Suppressor macrophage (primary cell): ENCODE measurements at regions not wholly inside any gene's neighbourhood (a gene's known extent, or its start where the extent isn't known, plus 50 kb on each side); places are given as distances from the start of the nearest gene placed in this dataset.

ENCODE experiments used
- DNase-seq, 4 experiments: peaks; one replicate each; pipeline ENCODE4 v3.0.0-alpha.2; 2020 to 2022

DNA sequence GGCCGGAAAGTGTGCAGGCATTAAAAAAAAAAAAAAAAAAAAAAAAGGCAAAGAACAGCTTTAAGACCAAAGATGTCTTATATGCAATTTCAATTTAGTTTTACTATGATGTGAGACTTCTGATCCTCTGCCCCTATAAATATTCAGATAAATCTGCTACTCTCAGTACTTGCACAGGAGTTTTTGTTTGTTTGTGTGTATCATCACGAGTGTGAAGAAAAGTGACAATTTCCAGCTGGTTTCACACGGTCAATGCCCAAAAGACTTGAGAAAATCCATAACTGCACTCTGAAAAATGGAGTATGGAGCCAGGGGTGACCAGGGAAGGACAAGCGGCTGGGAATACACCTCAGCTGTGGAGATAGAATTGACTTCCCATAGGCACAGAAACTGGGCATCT lies 757.7 kb downstream of the C6orf118 start:
- no peak for DNase-seq

DNA sequence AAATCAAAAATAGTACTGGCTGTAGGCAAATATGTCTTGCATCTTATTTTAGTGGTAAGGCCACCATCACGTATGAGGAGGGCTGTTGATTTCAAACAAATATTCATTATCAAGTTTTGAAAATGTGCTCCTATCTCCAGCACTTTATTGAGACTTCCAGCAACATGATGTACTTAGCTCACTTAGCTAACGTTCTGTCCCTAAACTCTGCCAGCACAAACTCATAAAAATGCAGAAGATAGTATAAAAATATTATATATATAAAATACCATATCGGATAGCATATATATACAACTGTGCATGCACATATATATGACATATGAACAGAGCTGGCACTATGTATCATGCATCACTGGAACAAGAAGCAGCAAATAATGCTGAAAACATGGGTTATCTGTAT lies 762.3 kb downstream of the C6orf118 start:
- DNase-seq = no peak

DNA sequence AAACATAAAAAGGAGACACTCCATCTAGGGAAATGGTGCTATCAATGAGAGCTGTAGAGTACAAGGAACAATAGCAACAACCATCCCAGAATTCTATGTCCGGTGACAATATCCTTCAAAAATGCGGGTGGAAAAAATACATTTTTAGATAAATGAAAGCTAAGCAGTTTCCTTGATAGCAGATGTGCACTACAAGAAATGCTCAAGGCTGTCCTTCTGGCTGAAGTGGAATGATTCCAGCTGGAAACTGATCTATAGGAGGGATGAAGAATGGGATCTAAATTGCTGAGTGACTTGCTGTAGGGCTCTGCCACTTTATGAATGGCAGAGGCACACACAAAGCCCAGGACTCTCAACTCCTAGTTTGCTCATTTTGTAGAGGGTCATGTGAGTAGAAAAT lies 763.1 kb downstream of the C6orf118 start:
- DNase-seq = no peak

DNA sequence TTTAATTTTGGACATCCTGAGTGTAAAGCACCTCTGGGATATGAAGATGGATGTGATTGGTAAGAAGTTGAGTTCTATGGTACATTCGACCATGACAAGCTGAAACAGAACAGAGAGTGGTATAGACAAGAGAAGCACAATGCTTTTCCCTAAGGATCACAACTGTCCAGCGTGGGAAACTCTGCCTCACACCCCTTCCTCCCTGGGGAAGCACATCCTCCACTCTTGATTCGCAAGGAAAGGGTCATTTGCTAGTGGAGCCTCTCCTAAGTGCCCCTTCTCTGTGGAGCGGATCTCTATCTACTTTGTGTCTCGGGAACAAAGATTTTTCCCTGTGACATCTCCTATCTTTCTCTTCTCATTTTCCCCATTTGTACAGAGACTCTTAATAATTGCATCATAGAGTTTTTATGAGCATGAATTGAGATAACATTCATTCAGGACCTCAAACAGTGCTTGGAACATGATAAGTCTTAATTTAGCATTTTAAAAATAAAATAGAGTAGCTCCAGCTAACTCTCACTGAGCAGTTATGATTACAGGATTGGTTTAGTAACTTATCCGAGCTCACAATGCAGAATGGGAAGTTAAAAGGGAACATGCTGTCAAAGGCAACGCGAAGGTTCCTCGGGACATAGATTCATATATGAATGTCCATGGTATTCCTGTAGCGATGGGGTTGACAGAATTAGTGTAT lies 775.2 kb downstream of the C6orf118 start:
- DNase-seq = no peak

DNA sequence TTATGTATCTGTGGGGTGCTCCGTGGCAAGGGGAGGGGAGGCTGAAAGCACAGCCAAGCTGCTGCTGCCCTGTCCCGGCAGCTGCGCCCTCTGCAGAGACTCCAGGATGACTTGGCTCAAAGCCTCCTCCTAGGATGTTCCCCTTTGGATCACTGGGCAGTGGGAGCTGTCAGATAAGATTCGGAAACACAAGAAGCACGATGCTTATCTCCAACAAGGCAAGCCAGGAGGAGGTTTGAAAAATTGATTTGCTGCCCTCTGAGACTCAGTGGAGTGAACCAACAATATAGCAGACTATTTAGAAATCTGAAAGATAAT lies 776.4 kb downstream of the C6orf118 start:
- no peak for DNase-seq

DNA sequence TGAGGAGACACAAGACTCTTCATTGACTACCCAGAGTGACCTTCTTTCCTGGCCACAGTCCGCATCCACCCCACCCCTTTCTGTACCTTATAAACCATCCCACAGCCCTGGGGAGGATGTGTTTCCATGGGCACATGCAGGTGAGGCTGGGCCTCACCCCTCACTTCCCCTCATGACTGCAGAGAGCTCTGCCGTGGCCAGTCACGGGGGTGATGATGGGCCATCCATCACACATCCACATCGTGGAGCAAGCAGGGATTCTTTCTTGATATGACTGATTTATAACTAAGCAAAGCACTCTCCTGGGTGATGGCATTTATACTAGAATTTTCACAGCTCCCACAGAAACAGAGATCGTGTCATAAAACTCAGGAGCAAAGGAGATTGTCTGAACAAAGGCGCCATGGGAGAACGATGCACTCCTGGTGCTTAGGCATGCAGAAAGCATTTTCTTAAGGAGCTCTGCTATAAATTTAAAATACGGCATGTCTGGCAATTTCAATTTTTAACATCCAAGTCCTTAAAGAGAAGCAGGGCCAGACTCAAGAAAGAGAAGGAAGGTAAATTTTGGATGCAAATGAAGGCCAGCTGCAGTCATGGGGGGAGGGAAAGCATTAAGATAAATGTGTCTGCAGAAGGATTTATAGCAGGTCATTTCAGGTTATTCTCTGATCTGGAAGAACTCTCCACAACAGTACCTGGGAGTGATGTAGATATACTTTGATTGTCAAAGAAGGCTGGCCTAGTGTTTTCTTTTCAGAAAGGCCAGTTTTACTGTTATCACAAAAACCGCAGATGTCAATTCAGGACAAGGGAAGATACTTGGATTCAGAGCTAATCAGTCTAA lies 777.0 kb downstream of the C6orf118 start:
- DNase-seq = no peak

DNA sequence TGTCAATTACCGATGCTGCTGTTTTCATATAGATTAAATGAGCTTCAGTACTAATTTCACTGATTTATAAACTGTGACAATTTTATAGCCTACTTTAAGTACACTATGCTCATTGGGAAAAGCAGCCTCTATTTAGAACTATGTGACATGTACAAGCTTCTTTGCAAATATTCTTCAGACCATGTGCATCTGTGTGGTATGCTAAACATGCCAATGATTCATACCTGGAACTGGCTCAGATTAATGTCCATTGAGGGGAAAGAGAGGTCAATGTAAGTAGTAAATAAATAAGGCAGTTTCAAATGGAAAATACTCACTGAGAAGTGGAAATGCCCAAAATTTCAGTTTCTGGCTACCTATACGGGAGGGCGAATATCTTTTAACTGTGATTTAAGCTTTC lies 777.7 kb downstream of the C6orf118 start:
- no peak for DNase-seq

DNA sequence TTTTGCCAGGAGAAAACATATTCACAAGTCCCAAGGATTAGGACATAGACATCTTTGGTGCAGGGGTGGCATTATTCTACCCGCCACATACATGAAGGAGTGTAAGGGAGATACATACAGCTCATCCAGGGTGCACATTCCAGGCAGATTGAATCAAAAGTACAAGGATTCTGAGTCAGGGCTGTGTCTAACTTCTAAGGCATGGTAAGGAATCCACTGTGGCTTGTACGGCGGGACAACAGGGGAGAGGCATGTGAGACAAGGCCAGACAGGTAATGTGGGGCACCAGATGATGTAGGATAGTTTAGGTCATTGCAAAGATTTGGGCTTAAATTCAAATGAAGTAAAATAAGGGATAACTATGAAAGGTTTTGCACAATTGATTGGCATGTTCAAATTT lies 780.9 kb downstream of the C6orf118 start:
- no peak for DNase-seq

DNA sequence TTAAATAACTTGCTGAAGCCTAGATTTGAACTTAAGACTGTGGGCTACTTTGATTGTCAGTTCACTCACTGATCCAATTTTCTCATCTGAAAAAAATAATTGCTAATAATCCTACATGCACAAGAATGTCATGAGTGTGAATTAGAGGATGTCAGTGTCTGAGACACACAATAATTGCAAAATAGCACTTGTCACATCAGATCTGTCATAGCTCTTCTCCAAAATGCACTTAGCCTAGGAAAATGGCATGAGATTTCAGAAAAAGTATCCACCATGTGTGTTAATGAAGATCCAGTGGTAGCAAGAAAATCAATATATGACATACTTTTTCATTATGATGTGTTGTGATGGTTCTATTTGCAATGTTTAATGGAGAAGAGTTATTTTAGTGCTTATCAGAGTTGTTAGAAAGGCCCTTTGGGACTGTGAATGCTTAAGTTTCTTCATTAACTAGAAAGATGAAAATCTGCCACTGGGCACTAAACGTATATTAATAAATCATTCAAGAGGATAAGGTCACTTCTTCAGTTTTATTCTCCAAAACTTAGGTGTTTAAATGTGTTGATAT lies 786.2 kb downstream of the C6orf118 start:
- DNase-seq = no peak

DNA sequence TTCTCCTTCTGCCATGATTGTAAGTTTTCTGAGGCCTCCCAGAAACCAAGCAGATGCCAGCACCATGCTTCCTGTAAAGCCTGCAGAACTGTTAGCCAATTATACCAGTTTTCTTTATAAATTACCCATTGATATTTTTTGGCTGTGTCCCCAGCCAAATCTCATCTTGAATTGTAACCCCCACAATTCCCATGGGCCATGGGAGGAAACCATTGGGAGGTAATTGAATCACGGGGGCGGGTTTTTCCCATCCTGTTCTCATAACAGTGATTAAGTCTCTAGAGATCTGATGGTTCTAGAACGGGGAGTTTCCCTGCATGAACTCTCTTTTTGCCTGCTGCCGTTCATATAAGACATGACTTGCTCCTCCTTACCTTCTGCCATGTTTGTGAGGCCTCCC lies 788.5 kb downstream of the C6orf118 start:
- DNase-seq = no peak

DNA sequence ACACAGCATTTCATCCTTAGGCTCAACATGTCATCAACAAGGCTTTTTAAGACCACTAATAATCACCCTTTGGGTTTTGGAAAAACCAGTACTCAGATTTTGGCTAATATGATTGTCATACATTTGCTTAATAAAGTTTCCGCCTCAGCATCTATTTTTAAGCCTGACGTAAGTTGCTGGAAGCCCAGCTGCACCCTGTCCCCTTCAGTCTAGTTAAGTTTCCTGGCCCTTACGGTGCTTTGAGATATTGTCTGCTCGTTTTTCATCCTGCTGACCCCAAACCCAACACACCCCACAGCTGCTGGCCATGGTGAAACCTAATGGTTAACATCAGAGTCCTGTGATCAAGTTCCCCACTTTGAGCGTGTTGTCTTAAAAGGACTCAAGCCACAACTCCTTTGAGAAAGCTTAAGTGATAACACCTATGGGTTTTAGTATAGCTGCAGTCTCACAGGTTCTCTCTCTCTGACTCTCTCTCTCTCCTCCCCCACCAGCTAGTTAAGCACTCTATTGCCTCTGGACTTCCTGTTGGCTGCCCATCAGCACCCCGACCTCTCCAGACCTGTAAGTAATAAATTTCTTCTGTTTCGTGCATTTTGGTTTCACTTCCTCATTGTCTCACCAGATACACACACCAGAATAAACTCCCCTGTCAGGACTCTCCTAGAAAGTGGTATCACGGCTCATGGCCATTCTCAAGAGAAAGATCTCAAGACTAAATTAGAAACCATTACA lies 802.0 kb downstream of the C6orf118 start:
- DNase-seq = no peak

DNA sequence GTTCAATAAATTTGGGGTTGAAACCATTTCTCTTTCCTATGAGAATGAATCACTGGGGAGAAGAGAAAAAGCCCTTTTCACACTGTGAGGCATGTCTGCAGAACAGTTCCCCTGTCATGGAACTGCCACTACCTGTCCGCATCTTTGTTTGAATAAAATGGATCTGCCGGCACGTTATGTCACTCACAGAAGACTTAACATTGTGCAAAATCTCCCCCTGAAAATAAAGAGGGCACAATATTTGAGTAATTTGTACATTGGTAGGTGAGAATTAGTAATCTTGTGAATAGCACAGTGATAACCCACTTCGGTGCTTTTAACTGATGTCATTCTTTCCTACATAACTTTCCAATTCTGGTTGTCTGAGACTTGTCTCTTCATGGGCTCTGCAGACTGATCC lies 804.0 kb downstream of the C6orf118 start:
- no peak for DNase-seq

DNA sequence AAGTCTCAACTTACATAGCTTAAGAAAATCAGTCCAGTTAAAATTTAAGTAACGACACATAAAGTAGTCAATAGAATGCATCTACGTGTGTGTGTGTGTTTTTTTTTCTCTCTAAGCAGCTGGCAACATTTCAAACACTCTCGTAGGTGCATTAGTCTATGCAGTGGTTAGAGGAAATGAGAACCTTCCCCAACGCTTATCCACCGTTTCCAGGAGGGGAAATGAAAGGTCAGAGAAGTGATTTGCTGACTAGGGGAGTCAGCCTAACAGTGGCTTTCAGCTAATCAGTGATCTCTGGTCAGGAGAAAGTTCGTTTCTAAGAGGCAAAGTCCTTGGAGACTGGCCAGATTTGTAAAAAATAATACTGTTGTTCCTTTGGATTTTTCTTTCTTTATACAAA lies 806.6 kb downstream of the C6orf118 start:
- DNase-seq = no peak

DNA sequence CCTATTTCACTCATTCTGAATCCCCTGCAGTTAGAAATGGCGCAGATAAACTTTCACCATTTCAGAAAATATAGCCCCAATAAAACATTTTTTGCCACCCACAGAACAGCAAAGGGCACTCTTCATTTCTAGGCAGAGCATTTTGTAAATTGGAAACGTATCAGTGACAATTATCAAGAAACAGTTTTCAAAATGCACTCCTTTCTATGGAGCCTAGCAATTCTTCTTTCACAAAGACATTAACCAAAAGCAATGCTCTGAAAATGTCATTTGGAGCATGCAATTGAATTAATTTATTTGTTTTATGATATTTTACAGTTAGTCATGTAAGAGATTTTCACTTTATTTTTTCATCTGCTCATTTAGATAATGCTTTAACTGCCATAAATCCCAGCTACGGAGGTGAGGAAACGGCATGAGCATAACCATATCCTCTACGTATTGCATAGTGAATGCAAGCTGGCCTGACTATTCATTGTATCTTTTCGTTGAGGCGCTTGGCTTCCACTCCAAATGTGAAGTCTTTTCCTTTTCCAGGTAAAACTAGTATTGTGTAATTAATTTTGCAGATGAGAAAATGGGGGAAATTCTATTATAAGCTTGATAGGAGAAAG lies 813.4 kb downstream of the C6orf118 start:
- DNase-seq = no peak

DNA sequence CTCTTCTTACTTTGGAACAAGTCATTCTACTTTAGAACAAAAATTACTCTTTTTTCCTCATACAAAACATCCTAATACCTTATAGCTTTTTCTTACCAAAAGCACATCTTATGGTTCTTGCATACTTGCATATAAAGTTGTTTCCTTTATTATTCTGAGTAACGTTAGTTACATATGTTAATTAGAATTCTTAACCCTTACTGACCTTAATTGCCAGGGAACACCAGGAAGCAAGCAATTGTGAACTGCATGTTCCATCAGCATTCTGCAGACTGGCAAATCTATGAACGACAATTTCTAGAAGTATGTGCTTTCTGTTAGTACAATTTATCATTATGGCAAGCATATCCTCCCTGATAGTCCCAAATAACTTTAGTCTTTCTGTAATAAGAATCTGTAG lies 831.0 kb downstream of the C6orf118 start:
- DNase-seq = no peak

DNA sequence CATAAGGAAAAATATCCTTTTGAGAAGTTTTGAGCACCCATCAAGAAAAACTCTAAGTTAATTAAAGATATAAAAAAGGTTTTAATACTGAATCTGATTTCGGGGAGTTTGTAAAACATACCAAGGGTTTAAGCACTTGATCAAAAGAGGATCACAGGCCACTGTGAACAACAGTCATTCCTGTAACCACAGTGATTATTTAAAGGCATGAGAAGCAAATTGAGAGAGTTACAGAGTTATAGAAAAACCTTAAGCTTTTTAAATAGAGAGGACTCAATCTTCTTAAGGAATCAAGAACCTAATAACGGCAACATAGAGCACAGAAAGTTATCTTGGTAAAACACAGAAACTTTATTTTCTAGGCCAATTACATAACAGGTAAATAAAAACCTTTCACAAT lies 831.6 kb downstream of the C6orf118 start:
- no peak for DNase-seq

DNA sequence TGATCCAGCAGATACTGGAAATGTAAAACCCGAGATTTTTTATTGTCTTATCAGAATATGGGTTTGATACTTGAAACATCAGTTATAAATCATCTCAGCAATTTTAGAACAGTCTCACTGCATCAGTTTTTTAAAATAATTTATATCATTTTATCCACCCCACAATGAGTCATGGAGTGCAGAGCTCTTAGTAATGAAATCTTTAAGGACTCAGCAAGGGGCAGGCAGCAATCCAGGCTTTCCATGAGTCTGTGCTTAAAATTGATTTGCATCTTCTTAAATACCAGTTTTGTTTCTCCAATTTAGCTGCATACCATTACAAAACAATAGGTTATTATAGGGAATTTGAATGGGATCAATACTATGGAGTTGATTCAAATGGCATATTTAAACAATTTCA lies 832.3 kb downstream of the C6orf118 start:
- DNase-seq = no peak

DNA sequence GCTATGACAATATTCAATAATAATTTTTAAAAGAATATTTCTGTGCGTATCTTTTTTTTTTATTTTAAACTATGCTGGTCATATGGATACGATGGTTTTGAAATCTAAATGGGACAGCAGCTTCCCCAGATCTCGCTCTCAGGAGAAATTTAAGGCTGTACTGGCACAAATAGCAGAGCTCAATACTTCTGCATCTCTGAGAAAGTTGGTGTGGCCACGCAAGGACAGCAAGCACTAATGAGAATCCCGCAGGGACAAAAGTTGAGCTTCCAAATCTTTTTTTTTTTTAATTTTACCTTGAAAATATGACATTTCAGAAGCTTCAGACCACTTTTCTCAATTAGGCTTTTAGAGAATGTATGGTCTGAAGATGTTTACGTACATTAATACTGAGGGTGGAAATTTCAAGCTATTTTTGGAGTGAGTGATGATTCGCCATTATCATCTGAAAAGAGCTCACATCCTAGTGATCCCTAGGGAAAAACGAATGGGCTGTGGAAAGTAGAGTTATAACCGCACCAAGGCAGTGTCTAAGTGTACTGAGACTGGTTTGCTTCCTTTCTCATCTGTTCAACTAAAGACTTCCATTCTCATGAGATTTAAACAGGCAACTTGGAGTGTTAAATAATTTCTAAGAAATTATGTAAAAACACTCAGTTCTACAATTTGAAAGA lies 840.0 kb downstream of the C6orf118 start:
- DNase-seq = no peak

DNA sequence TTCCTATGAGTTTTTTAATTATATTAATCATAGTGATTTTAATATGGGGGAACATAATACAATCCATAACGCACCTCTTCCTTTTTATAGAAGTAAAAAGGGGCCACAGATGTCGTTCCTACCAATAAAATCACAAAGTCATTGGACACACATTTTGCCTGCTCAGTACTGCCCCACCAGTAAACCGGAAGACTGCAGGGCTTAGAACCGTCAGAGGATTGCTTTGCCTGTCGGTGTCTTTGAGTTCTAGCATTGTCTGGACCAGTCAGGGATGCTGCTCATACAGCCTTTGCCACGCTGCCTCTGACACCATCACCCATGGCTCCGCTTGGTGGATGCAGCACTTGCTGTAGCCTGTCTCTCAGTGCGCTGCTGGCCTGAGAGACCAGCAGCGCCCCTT lies 853.6 kb downstream of the C6orf118 start:
- DNase-seq = no peak

DNA sequence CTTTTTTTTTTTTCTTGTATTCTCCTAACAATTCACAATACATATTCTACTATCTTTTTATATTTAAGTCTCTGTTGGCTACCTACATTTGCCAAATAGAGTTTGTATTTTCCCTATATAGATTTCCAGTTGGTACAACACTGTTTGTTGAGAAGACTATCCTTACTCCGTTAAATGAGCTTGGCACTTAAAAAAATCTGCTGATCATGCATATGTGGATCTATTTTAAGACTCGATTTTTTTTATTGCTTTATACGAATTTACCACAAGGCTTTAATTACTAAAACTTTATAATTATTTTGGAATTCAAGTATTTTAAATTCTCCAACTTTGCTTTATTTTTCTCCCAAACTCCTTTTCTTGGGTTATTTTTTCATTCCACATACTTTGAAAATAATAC lies 855.6 kb downstream of the C6orf118 start:
- no peak for DNase-seq

DNA sequence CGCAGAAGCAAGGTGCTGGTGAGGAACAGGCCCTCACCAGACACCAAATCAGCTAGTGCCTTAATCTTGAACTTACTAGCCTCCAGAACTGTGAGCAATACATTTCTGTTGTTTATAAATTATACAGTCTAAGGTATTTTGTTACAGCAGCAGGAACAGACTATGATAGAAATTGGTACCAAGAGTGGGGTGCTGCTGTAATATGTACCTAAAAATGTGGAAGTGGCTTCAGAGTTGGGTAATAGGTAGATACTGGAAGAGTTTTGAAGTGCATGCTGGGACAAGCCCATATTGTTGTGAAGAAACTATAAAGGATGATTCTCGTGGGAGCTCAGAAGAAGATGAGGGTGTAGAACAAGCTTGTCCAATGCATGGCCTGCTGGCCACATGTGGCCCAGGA lies 866.8 kb downstream of the C6orf118 start:
- no peak for DNase-seq

DNA sequence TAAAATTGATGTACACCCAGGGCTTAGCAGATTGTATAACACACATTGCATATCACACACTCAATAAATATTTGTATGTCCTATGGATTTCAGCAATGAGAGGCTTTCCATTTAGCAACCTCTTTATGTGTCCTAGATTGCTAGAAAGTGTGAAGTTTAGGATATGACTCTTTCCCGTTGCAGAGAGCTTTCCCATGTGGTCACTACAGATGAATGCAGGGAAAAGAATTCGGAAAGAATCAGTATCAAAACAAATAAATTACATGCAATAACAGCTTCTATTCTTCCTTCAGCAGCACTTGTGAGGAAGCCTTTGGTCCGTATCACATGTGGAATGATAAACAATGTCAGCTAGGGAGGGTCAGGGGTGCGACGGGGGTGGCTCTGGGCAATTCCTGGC lies 870.1 kb downstream of the C6orf118 start:
- no peak for DNase-seq

DNA sequence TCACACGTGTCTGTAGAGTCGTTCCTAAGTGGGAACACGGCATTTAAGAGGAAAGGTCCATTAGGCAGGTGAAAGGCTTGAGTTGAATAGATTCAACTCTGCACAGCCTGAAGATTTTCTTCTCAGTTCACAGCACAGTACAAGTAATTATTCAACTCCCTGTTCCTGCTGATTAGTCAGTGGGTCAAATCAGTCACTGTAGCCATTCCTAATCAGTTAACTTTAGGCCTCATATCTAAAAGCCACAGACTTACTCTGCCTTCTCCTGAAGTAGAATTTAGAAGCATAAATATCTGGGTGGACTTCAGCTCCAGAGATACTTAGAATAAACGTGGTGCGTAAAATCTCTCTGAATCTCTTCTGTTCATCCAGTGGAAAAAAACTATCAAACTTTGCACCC lies 872.4 kb downstream of the C6orf118 start:
- no peak for DNase-seq
